GM12878 (cell line): ENCODE measurements at regions not wholly inside any gene's neighbourhood (a gene's known extent, or its start where the extent isn't known, plus 50 kb on each side); places are given as distances from the start of the nearest gene placed in this dataset.

ENCODE experiments used
- GATAD2B ChIP-seq: fragments of 450-650 bp; conservative IDR thresholded peaks from 2 replicates; pipeline ENCODE4 v1.6.1; 2017; ENCODE audit warnings: low read depth, mild to moderate bottlenecking, moderate library complexity
- MTA3 ChIP-seq: IDR thresholded peaks from 2 replicates; pipeline ENCODE4 v1.6.1; 2012; ENCODE audit warnings: low read length, inconsistent platforms, borderline replicate concordance
- TAF1 ChIP-seq: IDR thresholded peaks from 2 replicates; pipeline ENCODE4 v1.6.1; 2011; ENCODE audit warnings: mild to moderate bottlenecking, low read depth, low read length, borderline replicate concordance
- TF ChIP-seq, protein P1 (sequence below), 3 experiments: IDR thresholded peaks in 2 of 3; conservative IDR thresholded peaks in 1 of 3; 2 replicates each; pipeline ENCODE4 v1.5.1; 2011; ENCODE audit warnings: low read depth in 3 of 3, low read length in 3 of 3, mild to moderate bottlenecking in 3 of 3, control low read depth in 2 of 3, moderate library complexity in 2 of 3, inconsistent platforms in 1 of 3, mixed read lengths in 1 of 3; ENCODE audit not compliant: control insufficient read depth in 2 of 3, insufficient read depth in 1 of 3; ENCODE audit errors: extremely low read depth in 1 of 3

- TF ChIP-seq, protein P1, sequence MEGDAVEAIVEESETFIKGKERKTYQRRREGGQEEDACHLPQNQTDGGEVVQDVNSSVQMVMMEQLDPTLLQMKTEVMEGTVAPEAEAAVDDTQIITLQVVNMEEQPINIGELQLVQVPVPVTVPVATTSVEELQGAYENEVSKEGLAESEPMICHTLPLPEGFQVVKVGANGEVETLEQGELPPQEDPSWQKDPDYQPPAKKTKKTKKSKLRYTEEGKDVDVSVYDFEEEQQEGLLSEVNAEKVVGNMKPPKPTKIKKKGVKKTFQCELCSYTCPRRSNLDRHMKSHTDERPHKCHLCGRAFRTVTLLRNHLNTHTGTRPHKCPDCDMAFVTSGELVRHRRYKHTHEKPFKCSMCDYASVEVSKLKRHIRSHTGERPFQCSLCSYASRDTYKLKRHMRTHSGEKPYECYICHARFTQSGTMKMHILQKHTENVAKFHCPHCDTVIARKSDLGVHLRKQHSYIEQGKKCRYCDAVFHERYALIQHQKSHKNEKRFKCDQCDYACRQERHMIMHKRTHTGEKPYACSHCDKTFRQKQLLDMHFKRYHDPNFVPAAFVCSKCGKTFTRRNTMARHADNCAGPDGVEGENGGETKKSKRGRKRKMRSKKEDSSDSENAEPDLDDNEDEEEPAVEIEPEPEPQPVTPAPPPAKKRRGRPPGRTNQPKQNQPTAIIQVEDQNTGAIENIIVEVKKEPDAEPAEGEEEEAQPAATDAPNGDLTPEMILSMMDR (IDR thresholded peaks at IDR 0.05 in 2 of 3, conservative IDR thresholded peaks at IDR 0.05 in 1 of 3; ENCODE audit: control insufficient read depth in 2 of 3, extremely low read depth in 1 of 3, insufficient read depth in 1 of 3, low read depth in 3 of 3, low read length in 3 of 3): no peak
- TF ChIP-seq GATAD2B (no peak), MTA3 (no peak), TAF1 (no peak)
Observed at GRCh38 chr4:1490654-1491327, 84.5 kb upstream of the NKX1-1 start.
